ELF-1 (cell line): ENCODE measurements at regions not wholly inside any gene's neighbourhood (a gene's known extent, or its start where the extent isn't known, plus 50 kb on each side); places are given as distances from the start of the nearest gene placed in this dataset.

Experiments used
- DNase-seq: peaks from one replicate; pipeline ENCODE4 v3.0.0-alpha.2; 2016; ENCODE audit warnings: low read depth, low spot score

- DNase-seq: no peak
Measured at GRCh38 chr4:162732876-162733275, 433.8 kb downstream of the NAF1 start.

- no peak for DNase-seq
Measured at GRCh38 chr4:162727766-162728165, 438.9 kb downstream of the NAF1 start.

GRCh38 chr4:162727232-162727631 lies 439.5 kb downstream of the NAF1 start:
- no peak for DNase-seq

- DNase-seq: no peak
Measured at GRCh38 chr4:162715401-162715800, 451.3 kb downstream of the NAF1 start.

GRCh38 chr4:162707962-162708361 lies 458.7 kb downstream of the NAF1 start:
- DNase-seq: no peak

GRCh38 chr4:162706632-162707031 lies 460.1 kb downstream of the NAF1 start:
- no peak for DNase-seq

GRCh38 chr4:162706051-162706450 lies 460.6 kb downstream of the NAF1 start:
- DNase-seq: no peak

GRCh38 chr4:162705130-162705803 lies 461.4 kb downstream of the NAF1 start:
- DNase-seq: no peak

- no peak for DNase-seq
Measured at GRCh38 chr4:162700815-162701361, 465.8 kb downstream of the NAF1 start.

GRCh38 chr4:162700358-162700757 lies 466.3 kb downstream of the NAF1 start:
- no peak for DNase-seq

GRCh38 chr4:162699629-162700028 lies 467.1 kb downstream of the NAF1 start:
- no peak for DNase-seq

- no peak for DNase-seq
Measured at GRCh38 chr4:162685410-162685809, 481.3 kb downstream of the NAF1 start.

GRCh38 chr4:162684998-162685397 lies 481.7 kb downstream of the NAF1 start:
- no peak for DNase-seq

- DNase-seq: no peak
Measured at GRCh38 chr4:162684371-162684700, 482.4 kb downstream of the NAF1 start.

GRCh38 chr4:162683659-162684370 lies 482.9 kb downstream of the NAF1 start:
- no peak for DNase-seq

- DNase-seq: no peak
Measured at GRCh38 chr4:162682651-162683050, 484.0 kb downstream of the NAF1 start.

- no peak for DNase-seq
Measured at GRCh38 chr4:162681212-162681611, 485.5 kb downstream of the NAF1 start.

GRCh38 chr4:162675661-162676060 lies 491.0 kb downstream of the NAF1 start:
- no peak for DNase-seq

- DNase-seq: no peak
Measured at GRCh38 chr4:162661913-162662312, 498.1 kb upstream of the FSTL5 start.

GRCh38 chr4:162659716-162660115 lies 495.9 kb upstream of the FSTL5 start:
- DNase-seq: no peak

- no peak for DNase-seq
Measured at GRCh38 chr4:162657966-162658365, 494.2 kb upstream of the FSTL5 start.

- no peak for DNase-seq
Measured at GRCh38 chr4:162650166-162650565, 486.4 kb upstream of the FSTL5 start.

- no peak for DNase-seq
Measured at GRCh38 chr4:162645381-162645780, 481.6 kb upstream of the FSTL5 start.
